Colonic mucosa (tissue), 4 donors: ENCODE measurements at regions not wholly inside any gene's neighbourhood (a gene's known extent, or its start where the extent isn't known, plus 50 kb on each side); places are given as distances from the start of the nearest gene placed in this dataset.

ENCODE experiments used
- DNase-seq: peaks from one replicate; pipeline ENCODE4 v3.0.0-alpha.2; 2020
- H3K27ac ChIP-seq: fragments of 200-600 bp; one replicate; pipeline ENCODE4 v1.8.0; 2021
- H3K27me3 ChIP-seq: fragments of 200-600 bp; one replicate; pipeline ENCODE4 v1.8.0; 2021
- H3K36me3 ChIP-seq: fragments of 200-600 bp; one replicate; pipeline ENCODE4 v1.8.0; 2021
- H3K4me1 ChIP-seq: fragments of 200-600 bp; one replicate; pipeline ENCODE4 v1.8.0; 2021; ENCODE audit warnings: mild to moderate bottlenecking
- H3K4me3 ChIP-seq: fragments of 200-600 bp; one replicate; pipeline ENCODE4 v1.8.0; 2021
- H3K9ac ChIP-seq, 2 donors: one replicate each; pipeline ENCODE4 v1.7.0; 2013; ENCODE audit warnings: control low read depth in 2 of 2, low read depth in 2 of 2, low read length in 2 of 2
- H3K9me3 ChIP-seq: fragments of 200-600 bp; one replicate; pipeline ENCODE4 v1.8.0; 2021
- intact Hi-C: fragments of 100-400 bp; cut with DNase I; formaldehyde crosslinking; loops from one replicate; pipeline ENCODE4 v1.14.1; 2022
- TF ChIP-seq, protein P1 (sequence below): fragments of 200-600 bp; IDR thresholded peaks from one replicate; pipeline ENCODE4 v1.8.0; 2022; ENCODE audit warnings: antibody characterized with exemption, mild to moderate bottlenecking
- donor health status: healthy.
- donor health status: DM: no; HTN: no; CAD: no.
- donor health status: DM: no; HTN: no; CAD: no.

DNA sequence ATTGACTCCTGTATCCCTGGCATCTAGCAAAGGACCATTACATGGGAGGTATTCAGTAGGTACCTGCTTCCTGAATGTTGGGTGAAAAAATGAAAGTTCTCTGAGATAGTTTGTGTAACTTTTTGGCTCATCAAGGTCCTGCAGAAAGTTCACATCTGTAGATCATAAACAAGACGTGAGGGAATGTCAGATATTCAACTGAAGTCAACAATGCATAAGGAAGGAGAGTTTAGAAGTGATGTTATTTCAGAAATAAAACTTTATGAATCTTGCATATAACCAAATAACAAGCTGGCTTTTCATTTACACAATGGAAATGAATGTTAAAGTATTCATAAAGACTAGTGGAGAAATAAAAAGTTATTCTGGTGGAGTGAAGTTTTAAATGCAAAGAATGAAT lies 73.4 kb upstream of the RBMS3 start:
- intact Hi-C loops, result no loop called here
- TF ChIP-seq, protein P1, sequence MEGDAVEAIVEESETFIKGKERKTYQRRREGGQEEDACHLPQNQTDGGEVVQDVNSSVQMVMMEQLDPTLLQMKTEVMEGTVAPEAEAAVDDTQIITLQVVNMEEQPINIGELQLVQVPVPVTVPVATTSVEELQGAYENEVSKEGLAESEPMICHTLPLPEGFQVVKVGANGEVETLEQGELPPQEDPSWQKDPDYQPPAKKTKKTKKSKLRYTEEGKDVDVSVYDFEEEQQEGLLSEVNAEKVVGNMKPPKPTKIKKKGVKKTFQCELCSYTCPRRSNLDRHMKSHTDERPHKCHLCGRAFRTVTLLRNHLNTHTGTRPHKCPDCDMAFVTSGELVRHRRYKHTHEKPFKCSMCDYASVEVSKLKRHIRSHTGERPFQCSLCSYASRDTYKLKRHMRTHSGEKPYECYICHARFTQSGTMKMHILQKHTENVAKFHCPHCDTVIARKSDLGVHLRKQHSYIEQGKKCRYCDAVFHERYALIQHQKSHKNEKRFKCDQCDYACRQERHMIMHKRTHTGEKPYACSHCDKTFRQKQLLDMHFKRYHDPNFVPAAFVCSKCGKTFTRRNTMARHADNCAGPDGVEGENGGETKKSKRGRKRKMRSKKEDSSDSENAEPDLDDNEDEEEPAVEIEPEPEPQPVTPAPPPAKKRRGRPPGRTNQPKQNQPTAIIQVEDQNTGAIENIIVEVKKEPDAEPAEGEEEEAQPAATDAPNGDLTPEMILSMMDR, result no peak
- Histone ChIP-seq H3K4me3 (no peak overlapping the region), H3K36me3 (no peaks in the 10 kb centered on the region), H3K4me1 (no peaks in the 10 kb centered on the region), H3K27me3 (no peaks in the 10 kb centered on the region), H3K27ac (no peak overlapping the region), H3K9ac (no peak overlapping the region), H3K9me3 (no peaks in the 10 kb centered on the region)
- DNase-seq, result no peak

DNA sequence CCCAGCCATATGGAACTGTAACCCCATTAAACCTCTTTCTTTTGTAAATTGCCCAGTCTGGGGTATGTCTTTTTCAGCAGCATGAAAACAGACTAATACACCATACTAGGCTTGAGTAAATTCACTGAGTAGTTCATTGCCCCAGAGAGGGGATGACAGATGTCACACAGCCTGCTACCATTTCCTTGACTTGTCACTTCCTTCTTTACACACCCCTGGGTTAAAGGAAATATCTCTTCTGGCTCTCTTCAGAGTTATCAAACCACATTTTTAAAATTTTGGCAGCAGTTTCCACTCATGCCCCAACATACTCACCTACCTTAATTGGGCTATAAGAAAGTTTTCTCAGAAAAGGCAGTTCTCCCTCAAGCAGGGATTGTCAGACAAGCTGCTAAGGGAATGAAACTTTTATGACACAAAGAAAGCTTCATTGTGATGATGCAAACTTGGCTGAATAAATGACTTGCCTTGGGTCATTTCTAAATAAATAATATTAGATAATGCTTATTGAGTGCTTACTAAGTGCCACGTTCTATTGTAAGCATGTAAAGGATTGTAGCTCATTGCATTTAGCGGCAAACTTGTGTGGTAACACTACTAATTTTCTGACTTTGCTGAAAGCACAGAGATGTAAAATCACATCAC lies 68.0 kb upstream of the RBMS3 start:
- intact Hi-C loops, result no loop called here
- no peaks in the 10 kb centered on the region for H3K36me3 ChIP-seq
- TF ChIP-seq, protein P1, result no peak

DNA sequence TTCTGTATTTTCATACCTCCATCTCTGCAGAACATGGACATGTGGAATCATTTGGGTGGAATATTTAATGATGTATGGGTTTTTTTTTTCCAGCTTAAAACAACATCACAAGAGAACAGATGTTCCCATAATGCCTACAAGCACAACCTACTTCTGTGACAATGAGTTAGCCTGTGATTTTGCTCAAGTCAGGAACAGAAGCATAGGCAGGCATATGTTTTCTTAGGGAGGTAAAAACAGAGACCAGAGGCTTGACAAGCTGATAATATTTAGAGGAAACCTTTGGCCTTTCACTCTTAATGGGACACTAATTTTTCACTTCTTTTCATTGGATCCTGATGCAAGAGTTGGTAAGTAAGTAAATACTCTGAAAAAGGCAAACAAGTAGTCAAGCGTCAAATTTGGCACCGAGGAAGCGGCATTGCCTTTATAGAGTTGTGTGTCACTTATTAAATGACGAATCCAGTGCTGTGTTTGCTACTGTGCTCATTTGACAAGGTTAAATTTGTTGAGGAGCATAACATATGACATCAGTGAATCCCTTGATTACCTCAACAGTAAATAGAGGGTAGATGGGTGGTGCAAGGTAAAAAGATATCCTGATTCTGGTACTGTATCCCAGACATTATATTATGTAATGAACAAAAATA lies 66.7 kb upstream of the RBMS3 start:
- Histone ChIP-seq H3K4me3 (no peak overlapping the region), H3K4me1 (no peaks in the 10 kb centered on the region), H3K27ac (no peak overlapping the region), H3K36me3 (no peaks in the 10 kb centered on the region), H3K27me3 (no peaks in the 10 kb centered on the region), H3K9ac (no peak overlapping the region), H3K9me3 (no peaks in the 10 kb centered on the region)
- TF ChIP-seq, protein P1, result no peak
- no peak for DNase-seq
- intact Hi-C loops, result no loop called here

More for the DNA sequence above, 68.0 kb upstream of the RBMS3 start:
- H3K9me3 ChIP-seq, result no peaks in the 10 kb centered on the region
- H3K9ac ChIP-seq, result no peak overlapping the region
- no peaks in the 10 kb centered on the region for H3K4me1 ChIP-seq
- no peak overlapping the region for H3K27ac ChIP-seq
- H3K4me3 ChIP-seq, result no peak overlapping the region
- H3K27me3 ChIP-seq, result no peaks in the 10 kb centered on the region
- no peak for DNase-seq

DNA sequence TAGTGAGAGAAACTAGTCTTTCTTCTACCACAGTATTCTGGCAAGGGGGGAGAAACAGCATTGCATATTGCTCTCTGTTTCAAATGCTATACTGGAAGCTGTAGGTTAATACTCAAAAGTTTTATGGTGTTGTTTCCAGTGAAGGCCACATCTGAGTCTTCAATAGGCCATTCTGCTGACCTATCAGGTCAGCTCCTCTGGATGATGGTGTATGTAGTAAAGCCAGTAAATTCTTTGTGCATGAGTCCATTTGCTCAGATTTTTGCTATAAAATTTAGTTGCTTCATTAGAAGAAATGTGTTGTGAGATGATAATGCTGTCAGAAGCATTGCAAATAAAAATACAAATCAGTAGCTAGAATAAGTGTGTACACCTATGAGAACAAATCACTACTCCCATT lies 64.9 kb upstream of the RBMS3 start:
- DNase-seq, result no peak
- H3K27me3 ChIP-seq, result no peaks in the 10 kb centered on the region
- no peak overlapping the region for H3K4me3 ChIP-seq
- H3K27ac ChIP-seq, result no peak overlapping the region
- intact Hi-C loops, result no loop called here
- H3K36me3 ChIP-seq, result no peaks in the 10 kb centered on the region
- no peaks in the 10 kb centered on the region for H3K9me3 ChIP-seq
- no peak overlapping the region for H3K9ac ChIP-seq
- TF ChIP-seq, protein P1, result no peak
- no peaks in the 10 kb centered on the region for H3K4me1 ChIP-seq

DNA sequence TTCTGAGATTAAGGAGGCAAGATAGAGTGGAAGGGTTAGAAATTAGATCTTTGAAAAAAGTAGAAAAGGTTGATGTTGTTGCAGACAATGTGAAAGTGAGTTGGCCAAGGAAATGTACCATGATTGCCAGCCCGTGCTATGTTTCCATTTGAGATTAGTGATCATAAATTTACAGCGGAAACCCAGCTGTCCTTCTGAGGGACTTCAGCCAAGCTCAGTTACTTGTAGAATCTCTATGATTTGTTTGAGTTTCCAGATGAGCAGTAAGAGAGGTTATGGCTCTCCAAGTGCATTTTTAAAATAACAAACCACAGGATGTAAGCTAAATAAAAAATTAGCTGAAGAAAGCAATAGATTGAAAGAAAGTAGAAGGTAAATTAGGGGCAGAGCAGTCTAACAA lies 54.2 kb upstream of the RBMS3 start:
- Histone ChIP-seq H3K27ac (no peak overlapping the region), H3K4me1 (no peaks in the 10 kb centered on the region), H3K9ac (no peak overlapping the region), H3K9me3 (no peaks in the 10 kb centered on the region), H3K4me3 (no peak overlapping the region), H3K36me3 (no peaks in the 10 kb centered on the region), H3K27me3 (no peaks in the 10 kb centered on the region)
- DNase-seq, result no peak
- TF ChIP-seq, protein P1, result no peak
- intact Hi-C loops, result no loop called here
